HG02798 (cell line): ENCODE measurements at regions not wholly inside any gene's neighbourhood (a gene's known extent, or its start where the extent isn't known, plus 50 kb on each side); places are given as distances from the start of the nearest gene placed in this dataset.
"Not testable (repeated sequence)": the region's sequence is repeated elsewhere in the genome, so short reads cannot be mapped to it uniquely, and the experiment has no call there.

Experiments
- ATAC-seq: cut with Tn5 transposase; IDR thresholded peaks from one replicate; pipeline ENCODE4 v1.9.1; 2021; ENCODE audit warnings: mild to moderate bottlenecking; ENCODE audit not compliant: unreplicated experiment, poor library complexity

- ATAC-seq = no peak
These were observed 553.4 kb downstream of the PPP4R3C start for GRCh38 chrX:26909728-26910127.

- no peak for ATAC-seq
These were observed 554.9 kb downstream of the PPP4R3C start for GRCh38 chrX:26908218-26908617.

GRCh38 chrX:26889574-26889973 is 573.6 kb downstream of the PPP4R3C start:
- ATAC-seq = no peak

- no peak for ATAC-seq
These were observed 589.4 kb downstream of the PPP4R3C start for GRCh38 chrX:26873736-26874135.

GRCh38 chrX:26871967-26872366 is 591.2 kb downstream of the PPP4R3C start:
- ATAC-seq = no peak

GRCh38 chrX:26851981-26852380 is 611.2 kb downstream of the PPP4R3C start:
- no peak for ATAC-seq

- ATAC-seq = no peak
These were observed 614.6 kb downstream of the PPP4R3C start for GRCh38 chrX:26848511-26848910.

GRCh38 chrX:26845056-26845455 is 618.1 kb downstream of the PPP4R3C start:
- no peak for ATAC-seq

GRCh38 chrX:26822448-26822847 is 606.5 kb downstream of the MAGEB5 start:
- ATAC-seq = no peak

GRCh38 chrX:26789751-26790150 is 573.8 kb downstream of the MAGEB5 start:
- no peak for ATAC-seq

- ATAC-seq = no peak
These were observed 572.5 kb downstream of the MAGEB5 start for GRCh38 chrX:26788402-26788998.

- peak; percentile 57 for ATAC-seq
These were observed 567.7 kb downstream of the MAGEB5 start for GRCh38 chrX:26783512-26784225.

GRCh38 chrX:26778320-26778888 is 562.4 kb downstream of the MAGEB5 start:
- no peak for ATAC-seq

GRCh38 chrX:26762253-26762652 is 546.3 kb downstream of the MAGEB5 start:
- ATAC-seq = no peak

GRCh38 chrX:26755760-26756159 is 539.8 kb downstream of the MAGEB5 start:
- not testable (repeated sequence) for ATAC-seq

- no peak for ATAC-seq
These were observed 531.9 kb downstream of the MAGEB5 start for GRCh38 chrX:26747877-26748276.

- ATAC-seq = no peak
These were observed 506.9 kb downstream of the MAGEB5 start for GRCh38 chrX:26722666-26723428.

- no peak for ATAC-seq
These were observed 456.6 kb downstream of the MAGEB5 start for GRCh38 chrX:26672571-26672970.

GRCh38 chrX:26670521-26670920 is 454.6 kb downstream of the MAGEB5 start:
- ATAC-seq = no peak

GRCh38 chrX:26664919-26665318 is 448.9 kb downstream of the MAGEB5 start:
- no peak for ATAC-seq

GRCh38 chrX:26653050-26653449 is 437.1 kb downstream of the MAGEB5 start:
- no peak for ATAC-seq
